Body of pancreas (tissue), 4 donors: ENCODE measurements at regions not wholly inside any gene's neighbourhood (a gene's known extent, or its start where the extent isn't known, plus 50 kb on each side); places are given as distances from the start of the nearest gene placed in this dataset.
A peak's percentile ranks its signal among the peaks of the same experiment; 100 is the strongest.

Source experiments
- ATAC-seq: fragments of 150-250 bp; one replicate; pipeline ENCODE4 v1.9.1; 2016
- DNase-seq, 4 donors: peaks; one replicate each; pipeline ENCODE4 v3.0.0-alpha.2; 2019
- H3K27ac ChIP-seq, 4 donors: fragments of 200-600 bp; sonication (generic); 1 replicate in 3 of 4; 2 replicates in 1 of 4; pipeline versions ENCODE4 v1.5.1 to v1.6.1; 2016 to 2019; ENCODE audit warnings: mild to moderate bottlenecking in 1 of 4, mixed read lengths in 1 of 4, moderate library complexity in 1 of 4
- H3K27me3 ChIP-seq, 2 donors: fragments of 200-600 bp; sonication (generic); one replicate each; pipeline ENCODE4 v1.6.0; 2016; ENCODE audit warnings: mild to moderate bottlenecking in 1 of 2
- H3K36me3 ChIP-seq, 2 donors: fragments of 200-600 bp; sonication (generic); replicated peaks in 1 of 2; 2 replicates each; pipeline ENCODE4 v1.5.1; 2016; ENCODE audit warnings: low read depth in 2 of 2; ENCODE audit not compliant: insufficient read depth in 1 of 2
- H3K4me1 ChIP-seq: fragments of 200-600 bp; sonication (generic); one replicate; pipeline ENCODE4 v1.6.0; 2016
- H3K4me3 ChIP-seq, 2 donors: fragments of 200-600 bp; sonication (generic); 1 replicate in 1 of 2; 2 replicates in 1 of 2; pipeline ENCODE4 v1.5.1; 2016 to 2019
- H3K9me3 ChIP-seq, 3 donors: fragments of 200-600 bp; sonication (generic); 1 replicate in 2 of 3; 2 replicates in 1 of 3; pipeline ENCODE4 v1.5.1; 2016
- POLR2A ChIP-seq, 3 donors: fragments of 450-650 bp; IDR thresholded peaks; one replicate each; pipeline ENCODE4 v1.6.1; 2016; ENCODE audit warnings: antibody characterized with exemption in 3 of 3, mild to moderate bottlenecking in 2 of 3
- WGBS, 2 donors: methylation state at CpG; one replicate each; pipeline ENCODE4 v1.1.5; 2017; 5-methylcytosine and 5-hydroxymethylcytosine counted together
- intact Hi-C: fragments of 100-400 bp; cut with DNase I; formaldehyde crosslinking; loops from one replicate; pipeline ENCODE4 v1.15.1; 2023
- TF ChIP-seq, protein P1 (sequence below), 7 experiments: fragments of 450-650 bp in 4 of 7; fragments of 200-600 bp in 3 of 7; sonication (generic) in 3 of 7; IDR thresholded peaks; one replicate each; pipeline ENCODE4 v1.5.1; 2016 to 2019; ENCODE audit warnings: antibody characterized with exemption in 7 of 7

DNA sequence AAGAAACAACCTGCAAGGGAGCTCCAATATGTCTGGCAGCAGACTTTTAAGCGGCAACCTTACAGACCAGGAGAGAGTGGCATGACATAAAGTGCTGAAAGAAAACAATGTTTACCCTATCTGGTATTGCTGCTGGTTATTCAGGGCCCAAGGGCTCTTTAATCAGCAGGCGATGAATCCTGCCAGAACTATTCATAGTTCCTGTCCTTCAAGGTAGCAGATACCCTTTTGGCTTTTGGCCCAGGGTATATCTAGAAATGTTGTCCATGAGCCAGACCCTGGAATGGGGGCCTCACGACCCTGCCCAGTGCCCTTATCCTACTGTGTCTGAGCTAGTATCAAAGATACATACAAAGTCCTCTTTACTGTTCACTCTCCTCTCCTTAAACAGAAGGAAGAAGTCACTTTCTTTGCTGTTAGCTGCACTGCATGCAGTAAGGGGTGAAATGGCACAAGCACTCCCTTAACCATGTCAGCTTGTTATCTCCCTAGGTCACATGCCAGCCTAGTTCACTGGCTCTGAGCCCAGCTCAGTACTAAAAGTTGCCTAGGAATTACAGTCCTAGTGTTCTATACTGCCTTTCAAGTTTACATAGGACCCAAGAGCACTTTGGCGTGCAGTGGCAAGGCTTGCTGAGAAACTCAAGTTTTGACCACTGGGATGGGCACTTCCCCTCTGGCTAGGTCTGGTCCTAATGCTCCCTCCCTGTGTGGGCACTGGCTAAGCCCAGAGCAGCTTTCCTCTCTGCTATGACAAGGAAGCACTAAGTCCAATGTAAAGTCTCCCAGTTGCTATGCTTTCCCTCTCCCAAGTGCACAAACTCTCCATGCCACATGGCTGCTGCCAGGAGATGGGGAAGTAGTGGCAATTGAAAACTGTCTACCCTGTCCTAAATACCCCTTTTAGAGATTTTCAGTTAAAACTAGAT lies 122.0 kb downstream of the HTR1B start:
- DNase-seq (peak; percentile 70 to 82 (median 74)), ATAC-seq (peak; percentile 91)
- H3K9me3 ChIP-seq = no peaks in the 10 kb centered on the region
- 23 to 27% methylated on average over 3 to 4 of the region's 4 CpGs for WGBS, 2 donors
- H3K4me1 ChIP-seq = peaks cover 20% of the 10 kb centered on the region
- H3K36me3 ChIP-seq = no peaks in the 10 kb centered on the region
- peak overlapping the region in 3 of 4 donors; percentile 17 to 41 (median 37) for H3K27ac ChIP-seq
- TF ChIP-seq POLR2A (IDR thresholded peaks at IDR 0.05) = no peak
- TF ChIP-seq, protein P1, sequence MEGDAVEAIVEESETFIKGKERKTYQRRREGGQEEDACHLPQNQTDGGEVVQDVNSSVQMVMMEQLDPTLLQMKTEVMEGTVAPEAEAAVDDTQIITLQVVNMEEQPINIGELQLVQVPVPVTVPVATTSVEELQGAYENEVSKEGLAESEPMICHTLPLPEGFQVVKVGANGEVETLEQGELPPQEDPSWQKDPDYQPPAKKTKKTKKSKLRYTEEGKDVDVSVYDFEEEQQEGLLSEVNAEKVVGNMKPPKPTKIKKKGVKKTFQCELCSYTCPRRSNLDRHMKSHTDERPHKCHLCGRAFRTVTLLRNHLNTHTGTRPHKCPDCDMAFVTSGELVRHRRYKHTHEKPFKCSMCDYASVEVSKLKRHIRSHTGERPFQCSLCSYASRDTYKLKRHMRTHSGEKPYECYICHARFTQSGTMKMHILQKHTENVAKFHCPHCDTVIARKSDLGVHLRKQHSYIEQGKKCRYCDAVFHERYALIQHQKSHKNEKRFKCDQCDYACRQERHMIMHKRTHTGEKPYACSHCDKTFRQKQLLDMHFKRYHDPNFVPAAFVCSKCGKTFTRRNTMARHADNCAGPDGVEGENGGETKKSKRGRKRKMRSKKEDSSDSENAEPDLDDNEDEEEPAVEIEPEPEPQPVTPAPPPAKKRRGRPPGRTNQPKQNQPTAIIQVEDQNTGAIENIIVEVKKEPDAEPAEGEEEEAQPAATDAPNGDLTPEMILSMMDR (IDR thresholded peaks at IDR 0.05) = no peak
- H3K27me3 ChIP-seq = no peaks in the 10 kb centered on the region
- intact Hi-C loops = no loop called here
- H3K4me3 ChIP-seq = no peak overlapping the region

DNA sequence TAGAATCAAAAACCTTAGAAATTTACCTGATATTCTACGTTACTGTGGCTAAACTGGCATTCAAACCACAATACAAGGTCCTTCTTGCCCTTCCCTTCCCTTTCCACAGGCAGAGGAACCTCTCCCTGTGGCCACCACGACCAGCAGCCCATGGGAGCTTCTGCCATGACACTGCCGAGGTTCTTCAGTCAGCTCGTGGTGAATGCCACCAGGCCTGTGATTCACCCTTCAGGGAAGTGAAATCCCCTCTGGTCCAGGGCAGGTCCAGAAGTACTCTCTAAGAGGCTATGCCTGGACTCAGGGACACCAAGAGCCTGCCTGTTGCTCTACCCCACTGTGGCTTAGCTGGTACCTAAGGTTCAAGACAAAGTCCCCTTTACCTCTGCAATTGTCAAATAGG lies 123.0 kb downstream of the HTR1B start:
- H3K36me3 ChIP-seq = no peaks in the 10 kb centered on the region
- intact Hi-C loops = no loop called here
- 68 to 76% methylated on average over 4 of the region's 4 CpGs for WGBS, 2 donors
- no peak overlapping the region for H3K27ac ChIP-seq
- no peak for TF ChIP-seq POLR2A (IDR thresholded peaks at IDR 0.05)
- TF ChIP-seq, protein P1 (IDR thresholded peaks at IDR 0.05) = no peak
- H3K27me3 ChIP-seq = no peaks in the 10 kb centered on the region
- H3K9me3 ChIP-seq = no peaks in the 10 kb centered on the region
- H3K4me1 ChIP-seq = peaks cover 20% of the 10 kb centered on the region
- no peak overlapping the region for H3K4me3 ChIP-seq
- ATAC-seq (no peak), DNase-seq (no peak)

DNA sequence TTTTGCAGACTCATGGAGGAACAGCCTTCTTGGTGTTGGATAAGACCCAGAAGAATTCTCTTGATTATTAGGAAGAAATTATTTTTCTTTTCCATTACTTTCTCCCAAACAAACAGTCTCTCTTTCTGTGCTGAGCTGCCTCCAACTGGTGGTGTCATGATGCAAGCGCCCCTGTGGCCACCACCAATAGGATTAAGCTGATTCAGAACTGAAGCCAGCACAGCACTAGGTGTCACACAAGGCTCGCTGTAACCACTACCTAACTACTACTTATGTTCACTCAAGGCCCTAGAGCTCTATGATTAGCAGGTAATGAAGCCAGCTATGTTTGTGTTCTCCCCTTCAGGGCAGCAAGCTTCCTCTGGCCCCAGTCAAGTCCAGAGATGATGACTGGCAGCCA lies 123.4 kb downstream of the HTR1B start:
- Histone ChIP-seq H3K9me3 (no peaks in the 10 kb centered on the region), H3K4me3 (no peak overlapping the region), H3K4me1 (peaks cover 20% of the 10 kb centered on the region), H3K27ac (no peak overlapping the region), H3K27me3 (no peaks in the 10 kb centered on the region), H3K36me3 (no peaks in the 10 kb centered on the region)
- ATAC-seq = no peak
- TF ChIP-seq POLR2A (IDR thresholded peaks at IDR 0.05) = no peak
- TF ChIP-seq, protein P1 (IDR thresholded peaks at IDR 0.05) = no peak
- intact Hi-C loops = no loop called here
- no peak for DNase-seq
- WGBS, 2 donors = 91 to 95% methylated on average over 2 of the region's 2 CpGs

DNA sequence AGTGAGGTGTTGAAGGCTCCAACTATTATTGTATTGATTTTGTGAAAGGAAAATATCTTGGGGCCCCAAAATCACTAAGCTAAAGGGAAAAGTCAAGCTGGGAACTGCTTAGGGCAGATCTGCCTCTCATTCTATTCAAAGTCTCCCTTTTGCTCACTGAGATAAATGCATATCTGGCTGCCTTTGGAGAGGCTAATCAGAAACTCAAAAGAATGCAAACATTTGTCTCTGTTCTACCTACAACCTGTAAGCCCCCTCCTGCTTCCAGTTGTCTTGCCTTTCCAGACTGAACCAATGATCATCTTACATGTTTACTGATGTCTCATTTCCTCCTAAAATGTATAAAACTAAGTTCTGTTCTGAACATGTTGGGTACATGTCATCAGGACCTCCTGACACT lies 125.9 kb downstream of the HTR1B start:
- intact Hi-C loops = no loop called here
- no peak for DNase-seq
- no peak for ATAC-seq
- H3K4me1 ChIP-seq = peaks cover 20% of the 10 kb centered on the region
- no peaks in the 10 kb centered on the region for H3K36me3 ChIP-seq
- H3K4me3 ChIP-seq = no peak overlapping the region
- H3K27ac ChIP-seq = no peak overlapping the region
- peaks cover 0 to 17% (median 0%) of the 10 kb centered on the region in 3 donors for H3K9me3 ChIP-seq
- TF ChIP-seq, protein P1 (IDR thresholded peaks at IDR 0.05) = no peak
- TF ChIP-seq POLR2A (IDR thresholded peaks at IDR 0.05) = no peak
- H3K27me3 ChIP-seq = no peaks in the 10 kb centered on the region

DNA sequence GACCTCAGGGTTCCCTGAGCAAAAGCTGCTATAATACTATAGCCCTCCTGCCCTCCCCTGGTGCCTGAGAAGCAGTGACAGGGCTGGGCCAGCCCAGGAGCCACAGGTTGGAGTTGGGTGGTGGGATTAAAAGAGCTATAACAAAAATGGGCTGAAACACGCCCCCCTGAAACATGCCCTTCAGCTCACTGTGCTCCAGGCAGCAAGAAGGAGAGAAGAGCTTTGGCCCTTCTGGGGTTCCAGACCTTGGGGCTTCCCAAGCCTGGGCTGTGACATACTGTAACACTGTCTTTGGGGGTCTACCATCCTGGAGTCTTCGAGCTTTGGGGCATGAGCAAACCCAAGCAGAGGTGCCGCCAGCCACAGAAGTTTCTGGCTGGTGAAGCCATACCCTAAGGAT lies 129.2 kb downstream of the HTR1B start:
- no peak for ATAC-seq
- no peak overlapping the region for H3K27ac ChIP-seq
- WGBS, 2 donors = 77 to 84% methylated on average over 3 of the region's 3 CpGs

More for the DNA sequence above, 129.2 kb downstream of the HTR1B start:
- TF ChIP-seq, protein P1 (IDR thresholded peaks at IDR 0.05) = no peak
- no peak for TF ChIP-seq POLR2A (IDR thresholded peaks at IDR 0.05)
- H3K36me3 ChIP-seq = no peaks in the 10 kb centered on the region
- no peaks in the 10 kb centered on the region for H3K27me3 ChIP-seq
- peaks cover 0 to 17% (median 0%) of the 10 kb centered on the region in 3 donors for H3K9me3 ChIP-seq
- no peaks in the 10 kb centered on the region for H3K4me1 ChIP-seq
- DNase-seq = no peak
- intact Hi-C loops = no loop called here
- no peak overlapping the region for H3K4me3 ChIP-seq
